ENCODE measurements at regions not wholly inside any gene's neighbourhood (a gene's known extent, or its start where the extent isn't known, plus 50 kb on each side); places are given as distances from the start of the nearest gene placed in this dataset.

- no peak for DNase-seq (ENCODE audit: low read depth)
- TF ChIP-seq CTCF (IDR thresholded peaks at IDR 0.05; ENCODE audit: control insufficient read depth, insufficient read depth, low read depth, low read length, missing control alignments) = no peak
- H3K4me3 ChIP-seq (ENCODE audit: control insufficient read depth, low read depth, low read length) = no peak overlapping the region
These were observed 997.8 kb downstream of the BRD1 start for GRCh38 chr22:48829908-48830307.

- no peak for TF ChIP-seq CTCF (IDR thresholded peaks at IDR 0.05; ENCODE audit: control insufficient read depth, insufficient read depth, low read depth, low read length, missing control alignments)
- no peak for DNase-seq (ENCODE audit: low read depth)
- no peak overlapping the region for H3K4me3 ChIP-seq (ENCODE audit: control insufficient read depth, low read depth, low read length)
These were observed 999.0 kb downstream of the BRD1 start for GRCh38 chr22:48828688-48829087.

DNA sequence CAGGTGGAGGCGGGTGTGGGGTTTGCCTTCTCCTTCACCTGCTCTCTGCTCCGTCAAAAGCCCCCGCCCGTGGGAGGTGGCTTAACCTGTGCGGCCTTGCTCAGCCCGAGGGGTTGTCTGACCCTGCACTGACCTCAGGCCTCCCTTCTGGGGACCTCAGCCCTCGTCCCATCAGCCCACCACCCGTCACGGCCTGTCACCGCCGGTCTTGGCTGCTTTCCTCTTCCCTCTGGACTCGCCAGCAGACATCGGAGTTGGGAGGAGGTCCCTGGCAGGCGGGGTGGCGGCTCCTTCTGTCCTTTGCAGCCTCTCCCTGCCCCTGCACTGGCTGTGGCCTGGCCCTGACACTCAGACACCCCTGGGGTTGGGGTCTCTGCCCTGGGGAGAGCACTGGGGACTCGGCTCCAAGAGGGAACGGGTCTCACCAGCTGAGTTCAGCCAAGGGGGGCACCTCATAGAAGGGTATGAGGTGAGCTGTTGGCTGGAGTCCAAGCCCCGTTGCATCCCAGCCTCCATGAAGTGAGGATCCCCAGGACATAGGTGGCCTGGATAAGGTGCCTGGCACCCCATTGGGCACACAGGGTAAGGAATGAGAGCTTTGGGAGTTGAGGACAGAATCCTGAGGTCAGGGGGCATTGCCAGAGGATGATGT, 999.6 kb downstream of the BRD1 start:
- H3K4me3 ChIP-seq (ENCODE audit: control insufficient read depth, low read depth, low read length) = no peak overlapping the region
- no peak for TF ChIP-seq CTCF (IDR thresholded peaks at IDR 0.05; ENCODE audit: control insufficient read depth, insufficient read depth, low read depth, low read length, missing control alignments)
- no peak for DNase-seq (ENCODE audit: low read depth)

DNA sequence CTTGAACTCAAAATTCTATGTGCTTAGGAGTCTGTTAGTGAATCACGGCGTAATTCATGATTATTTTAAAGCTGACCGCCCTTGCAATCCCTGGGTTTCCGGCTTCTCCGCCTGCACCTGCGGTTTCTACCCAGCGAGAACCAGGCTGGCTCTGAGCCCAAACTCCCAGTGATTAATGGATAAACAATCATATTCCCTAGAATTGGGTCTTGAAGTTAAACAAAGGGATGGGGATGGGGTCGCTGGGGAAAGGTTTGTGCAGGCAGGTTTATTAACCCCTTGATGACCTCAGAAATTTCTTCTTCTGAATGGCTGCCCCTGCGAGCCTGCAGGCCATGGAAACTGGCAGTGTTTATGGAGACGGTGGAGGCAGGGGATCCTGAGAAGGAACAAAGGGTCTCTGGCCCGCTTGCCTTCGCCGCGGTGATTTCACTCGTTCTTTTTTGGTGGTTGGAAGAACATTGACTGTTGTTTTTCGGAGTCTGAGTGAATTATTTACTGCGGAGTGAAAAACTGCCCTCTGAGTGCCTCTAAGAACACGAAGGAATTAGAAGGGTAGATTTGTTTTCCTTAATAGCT, 1000.3 kb downstream of the BRD1 start:
- DNase-seq (ENCODE audit: low read depth) = no peak
- H3K4me3 ChIP-seq (ENCODE audit: control insufficient read depth, low read depth, low read length) = no peak overlapping the region
- no peak for TF ChIP-seq CTCF (IDR thresholded peaks at IDR 0.05; ENCODE audit: control insufficient read depth, insufficient read depth, low read depth, low read length, missing control alignments)

DNA sequence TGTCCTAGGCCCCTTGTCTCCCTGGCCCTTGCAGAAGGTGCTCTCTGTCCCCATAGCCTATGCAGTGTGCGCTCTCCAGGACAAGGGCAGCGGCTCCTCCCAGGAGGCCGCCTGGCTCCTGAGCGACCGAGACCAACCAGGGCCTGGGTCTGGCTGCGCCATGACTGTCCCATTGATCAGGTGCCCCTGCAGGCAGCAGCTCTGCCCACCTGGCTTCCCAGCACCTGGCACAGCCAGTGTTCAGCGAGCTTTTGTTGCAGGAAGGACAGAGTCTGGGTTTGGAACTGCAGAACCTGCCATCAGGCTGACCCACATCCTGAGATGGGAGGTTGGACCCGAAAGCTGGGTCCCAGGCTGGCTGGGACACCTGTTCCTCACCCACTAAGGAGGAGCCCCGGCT, 1001.1 kb downstream of the BRD1 start:
- H3K4me3 ChIP-seq (ENCODE audit: control insufficient read depth, low read depth, low read length) = no peak overlapping the region
- DNase-seq (ENCODE audit: low read depth) = no peak
- TF ChIP-seq CTCF (IDR thresholded peaks at IDR 0.05; ENCODE audit: control insufficient read depth, insufficient read depth, low read depth, low read length, missing control alignments) = no peak

- no peak for TF ChIP-seq CTCF (IDR thresholded peaks at IDR 0.05; ENCODE audit: control insufficient read depth, insufficient read depth, low read depth, low read length, missing control alignments)
These were observed 1001.7 kb downstream of the BRD1 start for GRCh38 chr22:48825802-48826520.

More at GRCh38 chr22:48825802-48826520, 1001.7 kb downstream of the BRD1 start:
- no peak for DNase-seq (ENCODE audit: low read depth)
- no peak overlapping the region for H3K4me3 ChIP-seq (ENCODE audit: control insufficient read depth, low read depth, low read length)

Measured in AG09309 (cell line).